ENCODE measurements at regions not wholly inside any gene's neighbourhood (a gene's known extent, or its start where the extent isn't known, plus 50 kb on each side); places are given as distances from the start of the nearest gene placed in this dataset.
"Not testable (repeated sequence)": the region's sequence is repeated elsewhere in the genome, so short reads cannot be mapped to it uniquely, and the experiment has no call there.

DNA sequence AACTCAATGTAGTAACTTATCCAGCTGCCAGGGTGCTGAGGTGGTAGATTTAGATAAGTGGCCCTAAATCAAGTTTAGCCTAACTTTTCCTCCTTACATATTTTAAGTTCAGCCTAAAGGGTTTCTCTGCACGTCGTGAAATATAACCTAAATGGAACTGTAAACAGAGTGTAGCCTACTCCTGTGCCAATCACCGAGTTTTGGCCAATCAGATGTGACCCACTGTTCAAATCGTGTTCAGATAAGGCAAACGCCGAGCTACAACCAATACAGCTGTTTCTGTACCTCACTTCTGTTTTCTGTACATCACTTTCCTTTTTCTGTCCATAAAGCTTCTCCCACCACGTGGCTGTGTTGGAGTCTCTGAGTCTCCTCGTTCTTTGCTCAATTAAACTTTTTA is 904.2 kb upstream of the POT1 start:
- no peak for DNase-seq (ENCODE audit: low read depth)

DNA sequence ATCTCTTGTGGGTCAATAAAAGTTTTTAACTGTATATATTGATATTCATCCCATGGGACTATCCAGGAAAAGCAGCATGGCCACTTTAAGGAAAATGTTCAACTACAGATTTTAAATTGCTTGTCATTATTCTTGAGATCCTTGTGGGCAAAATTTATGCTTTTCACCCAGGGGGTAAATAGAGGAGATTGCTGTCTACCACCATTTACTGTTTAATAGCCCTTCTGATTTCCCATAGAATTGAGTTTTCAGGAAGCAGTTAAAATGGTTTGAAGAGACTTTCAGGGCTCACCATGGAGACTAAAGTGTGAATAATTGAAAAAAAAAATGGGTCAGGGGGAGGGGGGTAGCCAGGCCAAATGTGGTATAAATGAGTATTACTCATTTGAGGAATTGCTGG is 901.1 kb upstream of the POT1 start:
- no peak for DNase-seq (ENCODE audit: low read depth)

- DNase-seq (ENCODE audit: low read depth), result no peak
Observed at GRCh38 chr7:125828153-125828700, 898.6 kb upstream of the POT1 start.

GRCh38 chr7:125823538-125823937 is 893.9 kb upstream of the POT1 start:
- DNase-seq (ENCODE audit: low read depth), result no peak

- no peak for DNase-seq (ENCODE audit: low read depth)
Observed at GRCh38 chr7:125820495-125820894, 890.9 kb upstream of the POT1 start.

- DNase-seq (ENCODE audit: low read depth), result peak; percentile 4
Observed at GRCh38 chr7:125814100-125814499, 884.5 kb upstream of the POT1 start.

GRCh38 chr7:125806491-125806890 is 876.9 kb upstream of the POT1 start:
- DNase-seq (ENCODE audit: low read depth), result not testable (repeated sequence)

GRCh38 chr7:125804273-125804672 is 874.6 kb upstream of the POT1 start:
- DNase-seq (ENCODE audit: low read depth), result no peak

- no peak for DNase-seq (ENCODE audit: low read depth)
Observed at GRCh38 chr7:125780153-125780552, 850.5 kb upstream of the POT1 start.

GRCh38 chr7:125775317-125775716 is 845.7 kb upstream of the POT1 start:
- no peak for DNase-seq (ENCODE audit: low read depth)

DNA sequence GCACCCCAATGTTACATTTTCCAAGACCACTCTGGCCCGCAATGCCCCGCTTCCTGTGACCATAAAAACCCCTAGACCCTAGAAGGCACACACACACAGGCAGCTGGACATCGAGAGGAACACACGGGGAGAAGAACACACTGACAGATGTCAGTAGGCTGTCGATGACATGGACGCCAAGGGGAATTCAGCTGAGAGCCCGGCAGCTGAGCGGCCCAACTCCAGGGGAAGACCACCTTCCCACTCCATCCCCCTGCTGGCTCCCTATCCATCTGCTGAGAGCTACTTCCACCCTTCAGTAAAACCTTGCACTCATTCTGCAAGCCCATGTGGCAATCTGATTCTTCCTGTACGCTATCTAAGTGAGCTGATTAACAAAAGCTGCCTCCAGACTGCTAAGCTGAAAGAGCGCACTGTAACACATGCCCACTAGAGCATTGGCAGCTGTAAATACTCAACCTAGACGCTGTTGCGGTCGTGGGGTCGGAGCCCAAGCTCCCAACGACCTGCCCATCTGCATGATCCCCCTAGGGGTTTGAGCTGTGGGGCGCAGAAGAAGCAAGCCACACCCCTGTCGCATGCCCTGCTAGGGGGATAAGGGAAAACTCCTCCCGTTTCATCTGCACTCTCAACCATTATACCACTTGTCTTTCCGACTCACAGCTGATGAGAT is 843.6 kb upstream of the POT1 start:
- no peak for DNase-seq (ENCODE audit: low read depth)

GRCh38 chr7:125747966-125748365 is 818.3 kb upstream of the POT1 start:
- DNase-seq (ENCODE audit: low read depth), result no peak

GRCh38 chr7:125746510-125746909 is 816.9 kb upstream of the POT1 start:
- no peak for DNase-seq (ENCODE audit: low read depth)

GRCh38 chr7:125727215-125727614 is 797.6 kb upstream of the POT1 start:
- no peak for DNase-seq (ENCODE audit: low read depth)

- DNase-seq (ENCODE audit: low read depth), result no peak
Observed at GRCh38 chr7:125695626-125696025, 766.0 kb upstream of the POT1 start.

GRCh38 chr7:125683156-125683555 is 753.5 kb upstream of the POT1 start:
- DNase-seq (ENCODE audit: low read depth), result no peak

- no peak for DNase-seq (ENCODE audit: low read depth)
Observed at GRCh38 chr7:125681508-125681907, 751.9 kb upstream of the POT1 start.

DNA sequence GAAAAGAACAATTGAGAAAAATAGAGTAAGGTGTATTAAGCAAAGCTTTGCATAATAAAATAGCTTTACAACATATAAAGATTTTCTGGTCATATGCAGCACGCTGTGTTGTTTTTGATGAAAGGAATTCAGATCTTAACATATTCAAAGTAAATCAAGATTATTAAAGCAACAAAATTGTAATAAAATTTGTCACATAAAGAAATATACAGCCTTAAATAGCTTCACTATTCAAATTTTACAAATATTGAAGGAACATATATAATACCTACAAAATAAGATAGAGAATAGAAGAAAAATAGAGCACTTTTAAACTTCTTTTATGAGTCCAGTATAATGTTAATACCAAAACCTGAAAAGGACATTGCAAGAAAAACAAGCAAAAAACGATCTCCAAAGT is 749.1 kb upstream of the POT1 start:
- DNase-seq (ENCODE audit: low read depth), result no peak

DNA sequence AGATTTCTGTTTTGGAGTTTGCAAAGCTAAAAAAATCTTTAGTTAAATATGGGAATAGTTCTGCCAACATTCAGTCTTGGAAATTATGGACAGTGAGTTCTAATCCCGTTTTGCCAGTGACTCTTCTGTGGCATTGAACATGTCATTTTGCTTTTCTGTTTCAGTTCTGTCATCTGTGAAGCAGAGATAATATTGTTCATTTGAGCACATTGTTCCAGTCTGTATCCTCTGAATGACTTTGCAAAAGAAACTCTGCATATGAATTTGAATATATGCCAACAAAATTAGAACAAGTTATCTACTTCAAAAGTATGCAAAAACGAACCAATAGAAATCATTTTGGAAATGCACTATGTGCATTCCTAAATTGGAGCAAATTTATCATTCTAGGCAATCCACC is 746.0 kb upstream of the POT1 start:
- DNase-seq (ENCODE audit: low read depth), result no peak

DNA sequence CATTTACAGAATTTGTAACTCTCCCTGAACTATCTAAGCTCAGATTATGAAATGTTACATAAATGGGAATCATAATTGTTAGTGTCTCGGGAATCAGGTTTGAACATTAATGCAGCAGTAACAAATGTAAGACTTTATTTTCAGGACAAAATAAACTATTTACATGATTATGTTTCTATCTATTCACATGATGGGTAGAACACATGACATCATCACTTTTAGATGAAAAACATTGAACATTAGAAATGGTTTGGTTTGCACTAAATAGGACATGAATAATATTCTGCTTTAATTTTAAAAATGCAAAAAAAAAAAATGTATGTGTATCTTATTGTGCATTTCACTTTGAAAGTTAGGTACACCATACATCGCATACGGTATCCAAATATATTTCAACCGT is 745.5 kb upstream of the POT1 start:
- DNase-seq (ENCODE audit: low read depth), result no peak

DNA sequence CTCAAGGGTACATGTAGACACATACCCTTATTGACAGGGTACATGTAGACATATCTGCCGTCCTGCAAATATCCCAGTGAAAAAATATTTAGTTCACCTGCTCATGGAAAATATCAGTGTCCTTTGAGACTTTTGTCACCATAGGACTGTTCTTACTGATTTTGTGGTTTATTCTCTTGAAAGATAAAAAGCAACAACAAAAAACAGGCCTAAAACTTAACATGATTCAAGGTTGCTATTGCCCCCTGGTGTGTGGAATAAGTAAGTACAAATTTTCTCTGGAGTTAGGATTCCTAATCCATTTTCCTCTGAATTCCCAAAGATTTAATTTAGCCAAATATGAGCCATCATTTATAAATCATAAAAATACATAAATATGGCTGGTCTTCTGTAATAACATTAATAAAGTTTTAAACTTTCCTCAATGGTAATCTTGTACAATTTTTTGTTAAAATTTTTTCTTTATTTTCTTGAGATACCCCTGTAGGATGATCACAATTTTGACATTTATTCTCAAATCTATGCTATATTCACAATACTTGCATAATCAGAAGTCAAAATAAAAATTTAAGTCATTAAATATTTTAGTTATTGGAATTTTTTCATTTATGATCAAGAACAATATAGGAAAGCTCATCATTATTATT is 741.4 kb upstream of the POT1 start:
- DNase-seq (ENCODE audit: low read depth), result no peak

GRCh38 chr7:125668321-125668993 is 738.8 kb upstream of the POT1 start:
- DNase-seq (ENCODE audit: low read depth), result no peak

DNA sequence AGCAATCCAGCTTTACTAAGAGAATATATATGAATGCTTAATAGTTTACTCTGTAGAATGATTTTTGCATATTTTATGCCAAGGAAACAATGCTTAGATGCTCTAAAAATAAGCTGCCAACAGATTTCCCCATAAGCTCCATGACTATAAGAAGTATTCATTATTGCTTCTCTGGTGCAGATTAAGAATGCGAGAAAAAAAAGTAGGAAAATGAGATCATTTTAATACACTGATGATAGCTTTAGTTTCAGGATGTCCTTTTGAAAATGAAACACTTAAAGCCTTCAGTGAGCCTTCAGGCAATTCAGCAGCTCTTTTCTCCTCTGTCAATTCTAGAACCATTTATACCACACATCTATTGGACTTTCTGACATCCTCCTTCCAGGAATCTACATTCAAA is 735.0 kb upstream of the POT1 start:
- DNase-seq (ENCODE audit: low read depth), result no peak

Measured in non-pigmented ciliary epithelial cell (primary cell).